ENCODE measurements at regions not wholly inside any gene's neighbourhood (a gene's known extent, or its start where the extent isn't known, plus 50 kb on each side); places are given as distances from the start of the nearest gene placed in this dataset.

DNA sequence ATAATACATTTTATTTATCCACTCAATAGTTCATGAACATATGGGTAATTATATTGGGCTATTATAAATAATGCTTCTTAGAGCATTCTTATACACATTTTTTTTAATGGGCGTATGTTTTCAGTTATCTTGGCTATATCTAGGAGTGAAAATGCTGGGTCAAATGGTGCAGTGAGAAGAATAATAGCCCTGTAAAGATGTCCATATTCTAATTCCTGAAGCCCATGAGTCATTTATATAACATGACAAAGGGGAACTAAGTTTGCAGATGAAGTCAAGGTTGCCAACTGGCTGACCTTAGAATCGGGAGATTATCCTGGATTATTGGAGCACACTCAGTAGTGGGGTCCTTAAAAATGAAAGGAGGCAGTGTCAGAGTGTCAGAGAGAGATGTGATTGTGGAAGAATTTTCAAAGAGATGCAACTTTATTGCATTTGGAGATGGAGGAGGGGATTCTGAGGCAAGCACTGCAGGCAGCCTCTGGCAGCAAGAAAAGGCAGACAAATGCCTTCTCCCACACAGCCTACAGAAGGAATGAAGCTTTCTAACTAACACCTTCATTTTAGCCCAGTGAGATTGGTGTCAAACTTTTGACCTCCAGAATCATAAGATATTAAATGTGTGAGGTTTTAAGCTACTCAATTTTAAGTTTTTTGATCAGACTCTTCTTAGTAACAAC is 106.1 kb upstream of the HS3ST1 start:
- TF ChIP-seq EZH2 (IDR thresholded peaks at IDR 0.05; ENCODE audit: low read depth, unreplicated experiment) (no peak), EZH2phosphoT487 (IDR thresholded peaks at IDR 0.05; ENCODE audit: unreplicated experiment) (no peak), CREB1 (CRISPR knock-in tag; IDR thresholded peaks at IDR 0.05; ENCODE audit: low read depth) (no peak), JUNB (IDR thresholded peaks at IDR 0.05; ENCODE audit: unreplicated experiment) (no peak), POLR2AphosphoS5 (IDR thresholded peaks at IDR 0.05; ENCODE audit: low read depth) (no peak)
- TF ChIP-seq, protein P1, sequence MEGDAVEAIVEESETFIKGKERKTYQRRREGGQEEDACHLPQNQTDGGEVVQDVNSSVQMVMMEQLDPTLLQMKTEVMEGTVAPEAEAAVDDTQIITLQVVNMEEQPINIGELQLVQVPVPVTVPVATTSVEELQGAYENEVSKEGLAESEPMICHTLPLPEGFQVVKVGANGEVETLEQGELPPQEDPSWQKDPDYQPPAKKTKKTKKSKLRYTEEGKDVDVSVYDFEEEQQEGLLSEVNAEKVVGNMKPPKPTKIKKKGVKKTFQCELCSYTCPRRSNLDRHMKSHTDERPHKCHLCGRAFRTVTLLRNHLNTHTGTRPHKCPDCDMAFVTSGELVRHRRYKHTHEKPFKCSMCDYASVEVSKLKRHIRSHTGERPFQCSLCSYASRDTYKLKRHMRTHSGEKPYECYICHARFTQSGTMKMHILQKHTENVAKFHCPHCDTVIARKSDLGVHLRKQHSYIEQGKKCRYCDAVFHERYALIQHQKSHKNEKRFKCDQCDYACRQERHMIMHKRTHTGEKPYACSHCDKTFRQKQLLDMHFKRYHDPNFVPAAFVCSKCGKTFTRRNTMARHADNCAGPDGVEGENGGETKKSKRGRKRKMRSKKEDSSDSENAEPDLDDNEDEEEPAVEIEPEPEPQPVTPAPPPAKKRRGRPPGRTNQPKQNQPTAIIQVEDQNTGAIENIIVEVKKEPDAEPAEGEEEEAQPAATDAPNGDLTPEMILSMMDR (conservative IDR thresholded peaks at IDR 0.05; ENCODE audit: low read depth in 2 of 2): no peak
- TF ChIP-seq, protein P2, sequence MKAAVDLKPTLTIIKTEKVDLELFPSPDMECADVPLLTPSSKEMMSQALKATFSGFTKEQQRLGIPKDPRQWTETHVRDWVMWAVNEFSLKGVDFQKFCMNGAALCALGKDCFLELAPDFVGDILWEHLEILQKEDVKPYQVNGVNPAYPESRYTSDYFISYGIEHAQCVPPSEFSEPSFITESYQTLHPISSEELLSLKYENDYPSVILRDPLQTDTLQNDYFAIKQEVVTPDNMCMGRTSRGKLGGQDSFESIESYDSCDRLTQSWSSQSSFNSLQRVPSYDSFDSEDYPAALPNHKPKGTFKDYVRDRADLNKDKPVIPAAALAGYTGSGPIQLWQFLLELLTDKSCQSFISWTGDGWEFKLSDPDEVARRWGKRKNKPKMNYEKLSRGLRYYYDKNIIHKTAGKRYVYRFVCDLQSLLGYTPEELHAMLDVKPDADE (IDR thresholded peaks at IDR 0.05): no peak
- TF ChIP-seq, protein P3, sequence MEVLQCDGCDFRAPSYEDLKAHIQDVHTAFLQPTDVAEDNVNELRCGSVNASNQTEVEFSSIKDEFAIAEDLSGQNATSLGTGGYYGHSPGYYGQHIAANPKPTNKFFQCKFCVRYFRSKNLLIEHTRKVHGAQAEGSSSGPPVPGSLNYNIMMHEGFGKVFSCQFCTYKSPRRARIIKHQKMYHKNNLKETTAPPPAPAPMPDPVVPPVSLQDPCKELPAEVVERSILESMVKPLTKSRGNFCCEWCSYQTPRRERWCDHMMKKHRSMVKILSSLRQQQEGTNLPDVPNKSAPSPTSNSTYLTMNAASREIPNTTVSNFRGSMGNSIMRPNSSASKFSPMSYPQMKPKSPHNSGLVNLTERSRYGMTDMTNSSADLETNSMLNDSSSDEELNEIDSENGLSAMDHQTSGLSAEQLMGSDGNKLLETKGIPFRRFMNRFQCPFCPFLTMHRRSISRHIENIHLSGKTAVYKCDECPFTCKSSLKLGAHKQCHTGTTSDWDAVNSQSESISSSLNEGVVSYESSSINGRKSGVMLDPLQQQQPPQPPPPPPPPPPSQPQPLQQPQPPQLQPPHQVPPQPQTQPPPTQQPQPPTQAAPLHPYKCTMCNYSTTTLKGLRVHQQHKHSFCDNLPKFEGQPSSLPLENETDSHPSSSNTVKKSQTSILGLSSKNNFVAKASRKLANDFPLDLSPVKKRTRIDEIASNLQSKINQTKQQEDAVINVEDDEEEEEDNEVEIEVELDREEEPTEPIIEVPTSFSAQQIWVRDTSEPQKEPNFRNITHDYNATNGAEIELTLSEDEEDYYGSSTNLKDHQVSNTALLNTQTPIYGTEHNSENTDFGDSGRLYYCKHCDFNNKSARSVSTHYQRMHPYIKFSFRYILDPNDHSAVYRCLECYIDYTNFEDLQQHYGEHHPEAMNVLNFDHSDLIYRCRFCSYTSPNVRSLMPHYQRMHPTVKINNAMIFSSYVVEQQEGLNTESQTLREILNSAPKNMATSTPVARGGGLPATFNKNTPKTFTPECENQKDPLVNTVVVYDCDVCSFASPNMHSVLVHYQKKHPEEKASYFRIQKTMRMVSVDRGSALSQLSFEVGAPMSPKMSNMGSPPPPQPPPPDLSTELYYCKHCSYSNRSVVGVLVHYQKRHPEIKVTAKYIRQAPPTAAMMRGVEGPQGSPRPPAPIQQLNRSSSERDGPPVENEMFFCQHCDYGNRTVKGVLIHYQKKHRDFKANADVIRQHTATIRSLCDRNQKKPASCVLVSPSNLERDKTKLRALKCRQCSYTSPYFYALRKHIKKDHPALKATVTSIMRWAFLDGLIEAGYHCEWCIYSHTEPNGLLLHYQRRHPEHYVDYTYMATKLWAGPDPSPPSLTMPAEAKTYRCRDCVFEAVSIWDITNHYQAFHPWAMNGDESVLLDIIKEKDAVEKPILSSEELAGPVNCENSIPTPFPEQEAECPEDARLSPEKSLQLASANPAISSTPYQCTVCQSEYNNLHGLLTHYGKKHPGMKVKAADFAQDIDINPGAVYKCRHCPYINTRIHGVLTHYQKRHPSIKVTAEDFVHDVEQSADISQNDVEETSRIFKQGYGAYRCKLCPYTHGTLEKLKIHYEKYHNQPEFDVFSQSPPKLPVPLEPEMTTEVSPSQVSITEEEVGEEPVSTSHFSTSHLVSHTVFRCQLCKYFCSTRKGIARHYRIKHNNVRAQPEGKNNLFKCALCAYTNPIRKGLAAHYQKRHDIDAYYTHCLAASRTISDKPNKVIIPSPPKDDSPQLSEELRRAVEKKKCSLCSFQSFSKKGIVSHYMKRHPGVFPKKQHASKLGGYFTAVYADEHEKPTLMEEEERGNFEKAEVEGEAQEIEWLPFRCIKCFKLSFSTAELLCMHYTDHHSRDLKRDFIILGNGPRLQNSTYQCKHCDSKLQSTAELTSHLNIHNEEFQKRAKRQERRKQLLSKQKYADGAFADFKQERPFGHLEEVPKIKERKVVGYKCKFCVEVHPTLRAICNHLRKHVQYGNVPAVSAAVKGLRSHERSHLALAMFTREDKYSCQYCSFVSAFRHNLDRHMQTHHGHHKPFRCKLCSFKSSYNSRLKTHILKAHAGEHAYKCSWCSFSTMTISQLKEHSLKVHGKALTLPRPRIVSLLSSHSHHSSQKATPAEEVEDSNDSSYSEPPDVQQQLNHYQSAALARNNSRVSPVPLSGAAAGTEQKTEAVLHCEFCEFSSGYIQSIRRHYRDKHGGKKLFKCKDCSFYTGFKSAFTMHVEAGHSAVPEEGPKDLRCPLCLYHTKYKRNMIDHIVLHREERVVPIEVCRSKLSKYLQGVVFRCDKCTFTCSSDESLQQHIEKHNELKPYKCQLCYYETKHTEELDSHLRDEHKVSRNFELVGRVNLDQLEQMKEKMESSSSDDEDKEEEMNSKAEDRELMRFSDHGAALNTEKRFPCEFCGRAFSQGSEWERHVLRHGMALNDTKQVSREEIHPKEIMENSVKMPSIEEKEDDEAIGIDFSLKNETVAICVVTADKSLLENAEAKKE (CRISPR knock-in tag; IDR thresholded peaks at IDR 0.05): no peak
